ENCODE measurements at regions not wholly inside any gene's neighbourhood (a gene's known extent, or its start where the extent isn't known, plus 50 kb on each side); places are given as distances from the start of the nearest gene placed in this dataset.

DNA sequence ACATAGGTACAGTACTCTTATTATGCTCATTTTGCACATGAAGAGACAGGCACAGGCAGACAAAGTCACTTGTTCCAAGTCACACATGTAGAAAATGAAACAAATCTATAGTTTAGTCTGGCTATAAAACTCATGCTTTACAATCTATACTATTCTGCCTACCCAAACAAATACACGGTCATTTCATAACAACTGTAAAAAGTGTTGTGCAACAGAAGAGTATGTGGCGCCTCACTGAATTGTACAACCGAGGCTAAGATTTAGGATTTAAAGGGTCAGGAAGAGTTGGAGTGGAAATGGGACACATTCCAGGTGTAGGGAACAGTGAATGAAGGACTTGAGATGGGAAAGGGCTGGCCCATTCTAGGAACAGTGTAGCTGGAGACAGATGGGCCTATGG is 82.9 kb upstream of the TRIO start:
- TF ChIP-seq YBX1 (IDR thresholded peaks at IDR 0.05), result no peak
- TF ChIP-seq BHLHE40 (IDR thresholded peaks at IDR 0.05; ENCODE audit: borderline replicate concordance in 1 of 2, low read depth in 2 of 2, low read length in 1 of 2), result no peak
- TF ChIP-seq SRF (IDR thresholded peaks at IDR 0.05; ENCODE audit: low read depth in 2 of 2, low read length in 2 of 2), result no peak
- no peak for TF ChIP-seq MXI1 (IDR thresholded peaks at IDR 0.05; ENCODE audit: low read depth, low read length)
- TF ChIP-seq, protein P1, sequence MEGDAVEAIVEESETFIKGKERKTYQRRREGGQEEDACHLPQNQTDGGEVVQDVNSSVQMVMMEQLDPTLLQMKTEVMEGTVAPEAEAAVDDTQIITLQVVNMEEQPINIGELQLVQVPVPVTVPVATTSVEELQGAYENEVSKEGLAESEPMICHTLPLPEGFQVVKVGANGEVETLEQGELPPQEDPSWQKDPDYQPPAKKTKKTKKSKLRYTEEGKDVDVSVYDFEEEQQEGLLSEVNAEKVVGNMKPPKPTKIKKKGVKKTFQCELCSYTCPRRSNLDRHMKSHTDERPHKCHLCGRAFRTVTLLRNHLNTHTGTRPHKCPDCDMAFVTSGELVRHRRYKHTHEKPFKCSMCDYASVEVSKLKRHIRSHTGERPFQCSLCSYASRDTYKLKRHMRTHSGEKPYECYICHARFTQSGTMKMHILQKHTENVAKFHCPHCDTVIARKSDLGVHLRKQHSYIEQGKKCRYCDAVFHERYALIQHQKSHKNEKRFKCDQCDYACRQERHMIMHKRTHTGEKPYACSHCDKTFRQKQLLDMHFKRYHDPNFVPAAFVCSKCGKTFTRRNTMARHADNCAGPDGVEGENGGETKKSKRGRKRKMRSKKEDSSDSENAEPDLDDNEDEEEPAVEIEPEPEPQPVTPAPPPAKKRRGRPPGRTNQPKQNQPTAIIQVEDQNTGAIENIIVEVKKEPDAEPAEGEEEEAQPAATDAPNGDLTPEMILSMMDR (IDR thresholded peaks at IDR 0.05 in 2 of 3, conservative IDR thresholded peaks at IDR 0.05 in 1 of 3; ENCODE audit: control insufficient read depth in 2 of 3, extremely low read depth in 1 of 3, insufficient read depth in 1 of 3, low read depth in 3 of 3, low read length in 3 of 3), result no peak
- no peak for TF ChIP-seq CBFB (IDR thresholded peaks at IDR 0.05; ENCODE audit: low read depth)
- TF ChIP-seq FOXM1 (IDR thresholded peaks at IDR 0.05; ENCODE audit: low read depth, low read length), result no peak
- no peak for TF ChIP-seq POLR2AphosphoS5 (IDR thresholded peaks at IDR 0.05; ENCODE audit: low read length)
- no peak for TF ChIP-seq MYC (IDR thresholded peaks at IDR 0.05; ENCODE audit: insufficient read depth, insufficient read length, insufficient replicate concordance, low read length, severe bottlenecking)
